Lower lobe of right lung (tissue), 2 donors: ENCODE measurements at regions not wholly inside any gene's neighbourhood (a gene's known extent, or its start where the extent isn't known, plus 50 kb on each side); places are given as distances from the start of the nearest gene placed in this dataset.

Experiments
- ATAC-seq, 2 donors: fragments of 200-7000 bp; cut with Tn5 transposase; one replicate each; pipeline ENCODE4 v1.9.1; 2020 to 2022; ENCODE audit warnings: mild to moderate bottlenecking in 2 of 2, moderate library complexity in 2 of 2
- DNase-seq: peaks from one replicate; pipeline ENCODE4 v3.0.0-alpha.2; 2020
- H3K27ac ChIP-seq: fragments of 200-600 bp; one replicate; pipeline ENCODE4 v1.8.0; 2022
- H3K27me3 ChIP-seq: fragments of 200-600 bp; one replicate; pipeline ENCODE4 v1.8.0; 2022; ENCODE audit warnings: low read depth
- H3K36me3 ChIP-seq: fragments of 200-600 bp; one replicate; pipeline ENCODE4 v1.8.0; 2022; ENCODE audit warnings: mild to moderate bottlenecking
- H3K4me1 ChIP-seq: fragments of 200-600 bp; one replicate; pipeline ENCODE4 v1.8.0; 2022
- H3K4me3 ChIP-seq: fragments of 200-600 bp; one replicate; pipeline ENCODE4 v1.8.0; 2022; ENCODE audit warnings: mild to moderate bottlenecking
- H3K9me3 ChIP-seq: fragments of 200-600 bp; one replicate; pipeline ENCODE4 v1.8.0; 2022
- intact Hi-C: fragments of 100-400 bp; cut with DNase I; formaldehyde crosslinking; loops from one replicate; pipeline ENCODE4 v1.11.0; 2022
- TF ChIP-seq, protein P1 (sequence below): fragments of 200-600 bp; IDR thresholded peaks from one replicate; pipeline ENCODE4 v1.8.0; 2022; ENCODE audit warnings: antibody characterized with exemption, mild to moderate bottlenecking
- donor health status: DM: no; HTN: yes; CAD: no; lungs with severe emphysema.

DNA sequence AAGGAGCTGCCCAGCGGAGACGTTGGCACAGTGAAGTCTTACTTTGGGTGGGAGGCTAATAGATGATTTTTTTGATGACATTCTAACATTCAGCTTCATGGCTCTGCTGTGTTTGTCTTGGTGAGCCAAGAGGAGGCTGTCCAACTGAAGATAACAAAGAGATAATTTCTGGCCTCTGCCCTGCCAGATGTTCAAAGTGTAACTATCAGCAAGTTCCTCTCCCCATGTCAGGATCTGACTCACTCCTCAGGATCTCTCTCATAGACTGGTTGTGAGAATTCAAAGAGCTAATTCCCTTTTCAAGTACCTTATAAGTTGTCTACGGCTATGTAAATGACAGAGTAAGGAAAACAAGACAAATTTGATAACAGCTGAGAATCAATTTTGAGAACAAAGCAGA is 1340.9 kb downstream of the XPNPEP1 start:
- intact Hi-C loops, result no loop called here
- Histone ChIP-seq H3K27ac (no peak overlapping the region), H3K4me3 (no peak overlapping the region), H3K9me3 (no peaks in the 10 kb centered on the region), H3K36me3 (no peaks in the 10 kb centered on the region), H3K27me3 (no peaks in the 10 kb centered on the region), H3K4me1 (no peaks in the 10 kb centered on the region)
- no peak for DNase-seq
- TF ChIP-seq, protein P1, sequence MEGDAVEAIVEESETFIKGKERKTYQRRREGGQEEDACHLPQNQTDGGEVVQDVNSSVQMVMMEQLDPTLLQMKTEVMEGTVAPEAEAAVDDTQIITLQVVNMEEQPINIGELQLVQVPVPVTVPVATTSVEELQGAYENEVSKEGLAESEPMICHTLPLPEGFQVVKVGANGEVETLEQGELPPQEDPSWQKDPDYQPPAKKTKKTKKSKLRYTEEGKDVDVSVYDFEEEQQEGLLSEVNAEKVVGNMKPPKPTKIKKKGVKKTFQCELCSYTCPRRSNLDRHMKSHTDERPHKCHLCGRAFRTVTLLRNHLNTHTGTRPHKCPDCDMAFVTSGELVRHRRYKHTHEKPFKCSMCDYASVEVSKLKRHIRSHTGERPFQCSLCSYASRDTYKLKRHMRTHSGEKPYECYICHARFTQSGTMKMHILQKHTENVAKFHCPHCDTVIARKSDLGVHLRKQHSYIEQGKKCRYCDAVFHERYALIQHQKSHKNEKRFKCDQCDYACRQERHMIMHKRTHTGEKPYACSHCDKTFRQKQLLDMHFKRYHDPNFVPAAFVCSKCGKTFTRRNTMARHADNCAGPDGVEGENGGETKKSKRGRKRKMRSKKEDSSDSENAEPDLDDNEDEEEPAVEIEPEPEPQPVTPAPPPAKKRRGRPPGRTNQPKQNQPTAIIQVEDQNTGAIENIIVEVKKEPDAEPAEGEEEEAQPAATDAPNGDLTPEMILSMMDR, result no peak
- no peak for ATAC-seq

DNA sequence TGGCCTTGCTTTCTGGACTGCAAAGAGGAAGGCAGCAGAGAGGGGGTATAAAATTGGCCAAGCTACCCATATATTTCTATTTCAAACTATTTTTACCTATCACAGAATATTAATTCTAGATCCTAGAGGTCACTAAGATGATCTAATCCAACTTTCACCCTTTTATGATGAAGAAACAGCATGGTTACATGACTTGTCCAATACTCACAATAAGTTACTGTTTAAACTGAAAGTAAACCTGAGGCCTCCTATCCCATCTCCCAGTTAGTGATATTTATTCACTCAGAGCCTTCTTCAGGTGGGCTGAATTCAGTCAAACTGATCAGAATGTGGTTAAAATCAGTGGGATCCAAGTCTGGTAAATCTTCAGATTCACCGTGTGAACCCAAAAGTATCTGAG is 1345.1 kb downstream of the XPNPEP1 start:
- no peaks in the 10 kb centered on the region for H3K4me1 ChIP-seq
- no peaks in the 10 kb centered on the region for H3K36me3 ChIP-seq
- no peak overlapping the region for H3K4me3 ChIP-seq
- TF ChIP-seq, protein P1, result no peak
- no peak overlapping the region for H3K27ac ChIP-seq
- no peaks in the 10 kb centered on the region for H3K27me3 ChIP-seq
- intact Hi-C loops, result no loop called here
- ATAC-seq (no peak), DNase-seq (no peak)
- H3K9me3 ChIP-seq, result no peaks in the 10 kb centered on the region

DNA sequence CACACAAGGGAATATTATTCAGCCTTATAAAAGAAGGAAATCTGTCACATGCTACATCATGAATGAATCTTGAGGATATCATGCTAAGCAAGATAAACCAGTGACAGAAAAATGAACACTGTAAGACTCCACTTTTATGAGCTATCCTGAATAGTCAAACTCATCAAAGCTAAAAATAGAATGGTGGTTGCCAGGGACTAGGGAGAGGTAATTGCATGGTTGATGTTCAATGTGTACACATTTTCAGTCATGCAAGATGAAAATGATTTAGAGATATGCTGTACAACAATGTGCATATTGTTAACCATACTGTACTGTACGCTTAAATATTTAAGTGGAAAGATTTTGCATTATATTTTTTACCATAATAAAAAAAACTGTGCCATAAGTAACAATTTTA is 1349.1 kb downstream of the XPNPEP1 start:
- Histone ChIP-seq H3K4me3 (no peak overlapping the region), H3K4me1 (no peaks in the 10 kb centered on the region), H3K9me3 (no peaks in the 10 kb centered on the region), H3K27me3 (no peaks in the 10 kb centered on the region), H3K36me3 (no peaks in the 10 kb centered on the region), H3K27ac (no peak overlapping the region)
- TF ChIP-seq, protein P1, result no peak
- intact Hi-C loops, result no loop called here
- ATAC-seq (no peak), DNase-seq (no peak)

DNA sequence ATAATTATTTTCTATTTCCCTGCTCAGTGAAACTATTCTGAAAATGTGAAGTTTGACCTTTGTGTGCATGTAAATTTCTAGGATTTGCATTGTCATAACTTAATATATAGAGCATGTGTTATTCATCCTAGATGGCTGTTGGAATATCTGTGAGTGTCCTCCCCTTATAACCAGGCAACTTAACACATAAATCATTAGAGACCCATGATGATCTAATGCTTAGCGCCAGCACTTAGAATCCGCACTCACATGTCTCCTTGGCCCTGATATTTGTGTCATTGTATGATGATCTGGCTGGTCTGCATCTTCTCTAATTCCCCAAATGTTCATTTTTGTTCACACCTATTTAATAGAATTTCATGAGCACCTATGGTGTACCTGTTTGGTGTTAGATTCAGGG is 1354.5 kb downstream of the XPNPEP1 start:
- DNase-seq (no peak), ATAC-seq (no peak)
- no peak overlapping the region for H3K4me3 ChIP-seq
- H3K9me3 ChIP-seq, result no peaks in the 10 kb centered on the region
- TF ChIP-seq, protein P1, result no peak
- intact Hi-C loops, result no loop called here
- H3K4me1 ChIP-seq, result no peaks in the 10 kb centered on the region
- no peaks in the 10 kb centered on the region for H3K27me3 ChIP-seq
- no peak overlapping the region for H3K27ac ChIP-seq
- H3K36me3 ChIP-seq, result no peaks in the 10 kb centered on the region

DNA sequence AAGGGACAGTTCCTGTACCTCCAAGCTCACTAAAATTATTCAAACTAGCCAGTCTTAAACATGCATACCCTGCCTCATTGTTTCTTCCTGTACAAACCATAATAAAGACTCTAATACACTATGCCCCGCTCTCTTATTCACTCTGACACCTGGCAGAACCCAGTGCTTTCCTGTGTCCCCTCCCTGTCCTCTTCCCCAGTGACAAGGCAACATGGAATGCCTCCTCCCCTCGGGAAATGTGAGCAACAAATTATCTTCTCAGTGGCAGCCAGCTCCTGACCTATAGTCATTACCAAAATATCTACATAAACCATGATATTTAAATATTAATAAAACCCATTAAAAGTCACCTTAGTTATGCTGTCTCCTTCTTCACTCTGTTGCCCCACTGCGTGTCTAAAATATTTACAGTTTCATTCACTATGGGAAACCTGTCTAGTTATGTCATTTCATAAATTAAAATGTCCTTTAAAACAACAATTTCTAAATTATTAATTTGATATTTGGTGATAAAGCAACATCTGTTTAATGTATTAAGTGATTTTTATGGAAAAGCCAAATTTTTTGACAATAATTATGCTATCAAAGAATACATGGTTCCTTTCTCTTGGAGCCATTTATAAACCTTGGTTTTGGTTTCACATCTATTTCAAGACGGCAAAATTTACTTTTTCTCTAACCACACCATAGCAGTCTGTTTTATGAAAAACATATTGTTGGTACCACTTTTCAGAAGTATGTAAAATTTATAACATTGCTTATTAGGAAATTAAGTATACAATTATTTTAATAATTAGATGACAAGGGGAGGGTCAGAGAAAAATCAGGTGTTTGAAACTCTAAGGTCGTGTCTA is 1355.2 kb downstream of the XPNPEP1 start:
- no peaks in the 10 kb centered on the region for H3K36me3 ChIP-seq
- no peak overlapping the region for H3K27ac ChIP-seq
- ATAC-seq (no peak), DNase-seq (no peak)
- TF ChIP-seq, protein P1, result no peak
- H3K27me3 ChIP-seq, result no peaks in the 10 kb centered on the region
- H3K4me3 ChIP-seq, result no peak overlapping the region
- no peaks in the 10 kb centered on the region for H3K4me1 ChIP-seq
- H3K9me3 ChIP-seq, result no peaks in the 10 kb centered on the region
- intact Hi-C loops, result no loop called here
